ENCODE measurements at regions not wholly inside any gene's neighbourhood (a gene's known extent, or its start where the extent isn't known, plus 50 kb on each side); places are given as distances from the start of the nearest gene placed in this dataset.
"Not testable (repeated sequence)": the region's sequence is repeated elsewhere in the genome, so short reads cannot be mapped to it uniquely, and the experiment has no call there.

- H3K4me1 ChIP-seq (ENCODE audit: control insufficient read depth, insufficient read depth, low read length, poor library complexity, severe bottlenecking), result no peaks in the 10 kb centered on the region
- H3K27ac Mint-ChIP-seq, result no peak overlapping the region
- no peak overlapping the region for H3K4me3 Mint-ChIP-seq
- no peak overlapping the region for H3K4me3 ChIP-seq (ENCODE audit: low read depth, low read length)
- H3K9me3 Mint-ChIP-seq, result peaks cover 0 to 4% (median 0%) of the 10 kb centered on the region in 7 donors
- H3K9me3 ChIP-seq (ENCODE audit: control insufficient read depth in 2 of 2, low read length in 2 of 2), result no peaks in the 10 kb centered on the region
- no peaks in the 10 kb centered on the region for H3K27me3 ChIP-seq (ENCODE audit: control insufficient read depth, insufficient read depth, low read length)
- DNase-seq, result no peak
- H3K36me3 ChIP-seq (ENCODE audit: control insufficient read depth, insufficient read depth, low read length), result no peaks in the 10 kb centered on the region
- no peak overlapping the region for H3K27ac ChIP-seq (ENCODE audit: insufficient read depth, low read length, poor library complexity, severe bottlenecking)
- no peaks in the 10 kb centered on the region for H3K4me1 Mint-ChIP-seq
- ATAC-seq (ENCODE audit: low read depth in 2 of 2), result no peak
- H3K27me3 Mint-ChIP-seq, result peaks cover 12% of the 10 kb centered on the region
- H3K36me3 Mint-ChIP-seq, result no peaks in the 10 kb centered on the region
Measured at GRCh38 chr4:128688033-128688721, 121.3 kb upstream of the JADE1 start.

- H3K27me3 Mint-ChIP-seq, result peaks cover 12% of the 10 kb centered on the region
- no peak for ATAC-seq (ENCODE audit: low read depth in 2 of 2)
- no peaks in the 10 kb centered on the region for H3K36me3 Mint-ChIP-seq
Measured at GRCh38 chr4:128686810-128687209, 122.7 kb upstream of the JADE1 start.

GRCh38 chr4:128686032-128686465 lies 123.5 kb upstream of the JADE1 start:
- Mint-ChIP-seq H3K27me3 (peaks cover 12% of the 10 kb centered on the region), H3K9me3 (peaks cover 0 to 4% (median 0%) of the 10 kb centered on the region in 7 donors), H3K27ac (no peak overlapping the region), H3K36me3 (no peaks in the 10 kb centered on the region), H3K4me3 (no peak overlapping the region), H3K4me1 (no peaks in the 10 kb centered on the region)
- DNase-seq, result no peak
- Histone ChIP-seq H3K36me3 (ENCODE audit: control insufficient read depth, insufficient read depth, low read length) (no peaks in the 10 kb centered on the region), H3K4me1 (ENCODE audit: control insufficient read depth, insufficient read depth, low read length, poor library complexity, severe bottlenecking) (no peaks in the 10 kb centered on the region), H3K27me3 (ENCODE audit: control insufficient read depth, insufficient read depth, low read length) (no peaks in the 10 kb centered on the region), H3K9me3 (ENCODE audit: control insufficient read depth in 2 of 2, low read length in 2 of 2) (no peaks in the 10 kb centered on the region), H3K4me3 (ENCODE audit: low read depth, low read length) (no peak overlapping the region), H3K27ac (ENCODE audit: insufficient read depth, low read length, poor library complexity, severe bottlenecking) (no peak overlapping the region)
- no peak for ATAC-seq (ENCODE audit: low read depth in 2 of 2)

More at GRCh38 chr4:128686810-128687209, 122.7 kb upstream of the JADE1 start:
- Mint-ChIP-seq H3K4me3 (no peak overlapping the region), H3K27ac (no peak overlapping the region), H3K4me1 (no peaks in the 10 kb centered on the region), H3K9me3 (peaks cover 0 to 4% (median 0%) of the 10 kb centered on the region in 7 donors)
- Histone ChIP-seq H3K27me3 (ENCODE audit: control insufficient read depth, insufficient read depth, low read length) (no peaks in the 10 kb centered on the region), H3K4me3 (ENCODE audit: low read depth, low read length) (no peak overlapping the region), H3K27ac (ENCODE audit: insufficient read depth, low read length, poor library complexity, severe bottlenecking) (no peak overlapping the region), H3K36me3 (ENCODE audit: control insufficient read depth, insufficient read depth, low read length) (no peaks in the 10 kb centered on the region), H3K4me1 (ENCODE audit: control insufficient read depth, insufficient read depth, low read length, poor library complexity, severe bottlenecking) (no peaks in the 10 kb centered on the region), H3K9me3 (ENCODE audit: control insufficient read depth in 2 of 2, low read length in 2 of 2) (no peaks in the 10 kb centered on the region)
- DNase-seq, result no peak

- DNase-seq (no peak), ATAC-seq (ENCODE audit: low read depth in 2 of 2) (no peak)
- no peaks in the 10 kb centered on the region for H3K36me3 Mint-ChIP-seq
- no peaks in the 10 kb centered on the region for H3K27me3 ChIP-seq (ENCODE audit: control insufficient read depth, insufficient read depth, low read length)
- H3K27ac ChIP-seq (ENCODE audit: insufficient read depth, low read length, poor library complexity, severe bottlenecking), result no peak overlapping the region
- H3K4me1 ChIP-seq (ENCODE audit: control insufficient read depth, insufficient read depth, low read length, poor library complexity, severe bottlenecking), result no peaks in the 10 kb centered on the region
- H3K9me3 Mint-ChIP-seq, result peaks cover 0 to 4% (median 0%) of the 10 kb centered on the region in 7 donors
- no peaks in the 10 kb centered on the region for H3K9me3 ChIP-seq (ENCODE audit: control insufficient read depth in 2 of 2, low read length in 2 of 2)
- peaks cover 12% of the 10 kb centered on the region for H3K27me3 Mint-ChIP-seq
- H3K4me1 Mint-ChIP-seq, result no peaks in the 10 kb centered on the region
- H3K4me3 Mint-ChIP-seq, result no peak overlapping the region
- no peak overlapping the region for H3K4me3 ChIP-seq (ENCODE audit: low read depth, low read length)
- no peaks in the 10 kb centered on the region for H3K36me3 ChIP-seq (ENCODE audit: control insufficient read depth, insufficient read depth, low read length)
- H3K27ac Mint-ChIP-seq, result no peak overlapping the region
Measured at GRCh38 chr4:128684016-128684415, 125.5 kb upstream of the JADE1 start.

- H3K9me3 Mint-ChIP-seq, result peaks cover 0 to 4% (median 0%) of the 10 kb centered on the region in 7 donors
- Histone ChIP-seq H3K27me3 (ENCODE audit: control insufficient read depth, insufficient read depth, low read length) (no peaks in the 10 kb centered on the region), H3K4me3 (ENCODE audit: low read depth, low read length) (no peak overlapping the region), H3K9me3 (ENCODE audit: control insufficient read depth in 2 of 2, low read length in 2 of 2) (no peaks in the 10 kb centered on the region), H3K4me1 (ENCODE audit: control insufficient read depth, insufficient read depth, low read length, poor library complexity, severe bottlenecking) (no peaks in the 10 kb centered on the region), H3K36me3 (ENCODE audit: control insufficient read depth, insufficient read depth, low read length) (no peaks in the 10 kb centered on the region), H3K27ac (ENCODE audit: insufficient read depth, low read length, poor library complexity, severe bottlenecking) (no peak overlapping the region)
- peaks cover 12% of the 10 kb centered on the region for H3K27me3 Mint-ChIP-seq
- no peak overlapping the region for H3K4me3 Mint-ChIP-seq
- DNase-seq, result no peak
- no peak overlapping the region for H3K27ac Mint-ChIP-seq
- H3K36me3 Mint-ChIP-seq, result no peaks in the 10 kb centered on the region
- ATAC-seq (ENCODE audit: low read depth in 2 of 2), result no peak
- no peaks in the 10 kb centered on the region for H3K4me1 Mint-ChIP-seq
Measured at GRCh38 chr4:128682942-128683666, 126.4 kb upstream of the JADE1 start.

GRCh38 chr4:128676095-128676494 lies 133.4 kb upstream of the JADE1 start:
- Histone ChIP-seq H3K9me3 (ENCODE audit: control insufficient read depth in 2 of 2, low read length in 2 of 2) (no peaks in the 10 kb centered on the region), H3K4me1 (ENCODE audit: control insufficient read depth, insufficient read depth, low read length, poor library complexity, severe bottlenecking) (no peaks in the 10 kb centered on the region), H3K4me3 (ENCODE audit: low read depth, low read length) (no peak overlapping the region), H3K27ac (ENCODE audit: insufficient read depth, low read length, poor library complexity, severe bottlenecking) (no peak overlapping the region), H3K36me3 (ENCODE audit: control insufficient read depth, insufficient read depth, low read length) (no peaks in the 10 kb centered on the region), H3K27me3 (ENCODE audit: control insufficient read depth, insufficient read depth, low read length) (no peaks in the 10 kb centered on the region)
- Mint-ChIP-seq H3K27me3 (no peaks in the 10 kb centered on the region), H3K27ac (no peak overlapping the region), H3K4me1 (peaks cover 0 to 3% (median 0%) of the 10 kb centered on the region in 4 donors), H3K36me3 (no peaks in the 10 kb centered on the region), H3K9me3 (no peaks in the 10 kb centered on the region), H3K4me3 (no peak overlapping the region)
- DNase-seq (no peak), ATAC-seq (ENCODE audit: low read depth in 2 of 2) (no peak)

- Histone ChIP-seq H3K36me3 (ENCODE audit: control insufficient read depth, insufficient read depth, low read length) (no peaks in the 10 kb centered on the region), H3K27me3 (ENCODE audit: control insufficient read depth, insufficient read depth, low read length) (no peaks in the 10 kb centered on the region), H3K9me3 (ENCODE audit: control insufficient read depth in 2 of 2, low read length in 2 of 2) (no peaks in the 10 kb centered on the region), H3K4me3 (ENCODE audit: low read depth, low read length) (no peak overlapping the region), H3K4me1 (ENCODE audit: control insufficient read depth, insufficient read depth, low read length, poor library complexity, severe bottlenecking) (no peaks in the 10 kb centered on the region), H3K27ac (ENCODE audit: insufficient read depth, low read length, poor library complexity, severe bottlenecking) (no peak overlapping the region)
- no peaks in the 10 kb centered on the region for H3K27me3 Mint-ChIP-seq
- ATAC-seq (ENCODE audit: low read depth in 2 of 2) (no peak), DNase-seq (no peak)
- H3K9me3 Mint-ChIP-seq, result peaks cover 0 to 5% (median 0%) of the 10 kb centered on the region in 7 donors
- no peak overlapping the region for H3K4me3 Mint-ChIP-seq
- H3K36me3 Mint-ChIP-seq, result no peaks in the 10 kb centered on the region
- peaks cover 0 to 3% (median 0%) of the 10 kb centered on the region in 4 donors for H3K4me1 Mint-ChIP-seq
- H3K27ac Mint-ChIP-seq, result no peak overlapping the region
Measured at GRCh38 chr4:128675083-128675482, 134.4 kb upstream of the JADE1 start.

GRCh38 chr4:128673159-128673558 lies 136.3 kb upstream of the JADE1 start:
- not testable (repeated sequence) for H3K27ac Mint-ChIP-seq, H3K27me3 Mint-ChIP-seq

More at GRCh38 chr4:128673159-128673558, 136.3 kb upstream of the JADE1 start:
- H3K4me3 Mint-ChIP-seq; H3K36me3 ChIP-seq (ENCODE audit: control insufficient read depth, insufficient read depth, low read length); H3K4me3 ChIP-seq (ENCODE audit: low read depth, low read length); H3K9me3 ChIP-seq (ENCODE audit: control insufficient read depth in 2 of 2, low read length in 2 of 2); H3K4me1 Mint-ChIP-seq; DNase-seq; H3K4me1 ChIP-seq (ENCODE audit: control insufficient read depth, insufficient read depth, low read length, poor library complexity, severe bottlenecking); ATAC-seq (ENCODE audit: low read depth in 2 of 2); H3K36me3 Mint-ChIP-seq; H3K9me3 Mint-ChIP-seq; H3K27me3 ChIP-seq (ENCODE audit: control insufficient read depth, insufficient read depth, low read length); H3K27ac ChIP-seq (ENCODE audit: insufficient read depth, low read length, poor library complexity, severe bottlenecking): not testable (repeated sequence)

Measured in CD4-positive, CD25-positive, alpha-beta regulatory T cell (primary cell).